Transverse colon (tissue), 3 donors: ENCODE measurements at regions not wholly inside any gene's neighbourhood (a gene's known extent, or its start where the extent isn't known, plus 50 kb on each side); places are given as distances from the start of the nearest gene placed in this dataset.

Source experiments
- CTCF ChIP-seq, 5 experiments: fragments of 200-600 bp in 3 of 5; fragments of 450-650 bp in 2 of 5; sonication (generic) in 3 of 5; IDR thresholded peaks; 1 replicate in 2 of 5; 2 replicates in 3 of 5; pipeline ENCODE4 v1.5.1; 2016 to 2017; ENCODE audit warnings: antibody characterized with exemption in 5 of 5, inconsistent platforms in 3 of 5, mild to moderate bottlenecking in 2 of 5, moderate library complexity in 1 of 5
- EP300 ChIP-seq: sonication (generic); formaldehyde crosslinking; IDR thresholded peaks from one replicate; pipeline ENCODE4 v1.6.1; 2017; ENCODE audit warnings: antibody characterized with exemption, low read depth

- TF ChIP-seq CTCF (IDR thresholded peaks at IDR 0.05), result no peak
- TF ChIP-seq EP300, result no peak
Observed at GRCh38 chr12:13273850-13274249, 77.3 kb downstream of the EMP1 start.
